Gastrocnemius medialis (tissue), 4 donors: ENCODE measurements at regions not wholly inside any gene's neighbourhood (a gene's known extent, or its start where the extent isn't known, plus 50 kb on each side); places are given as distances from the start of the nearest gene placed in this dataset.

Source experiments
- ATAC-seq, 2 donors: fragments of 150-250 bp; one replicate each; pipeline ENCODE4 v1.9.1; 2016
- DNase-seq, 2 donors: peaks; one replicate each; pipeline ENCODE4 v3.0.0-alpha.2; 2019
- H3K27ac ChIP-seq, 4 donors: fragments of 200-600 bp; sonication (generic); 1 replicate in 1 of 4; 2 replicates in 3 of 4; pipeline ENCODE4 v1.5.1; 2016 to 2018; ENCODE audit warnings: mild to moderate bottlenecking in 2 of 4, moderate library complexity in 1 of 4
- H3K27me3 ChIP-seq, 3 donors: fragments of 200-600 bp; sonication (generic) in 2 of 3; 1 replicate in 1 of 3; 2 replicates in 2 of 3; pipeline versions ENCODE4 v1.5.1 to v1.6.0; 2016 to 2019; ENCODE audit warnings: mild to moderate bottlenecking in 1 of 3, moderate library complexity in 1 of 3
- H3K36me3 ChIP-seq, 2 donors: fragments of 200-600 bp; sonication (generic) in 1 of 2; one replicate each; pipeline ENCODE4 v1.5.1; 2017 to 2018
- H3K4me1 ChIP-seq, 2 donors: fragments of 200-600 bp; sonication (generic) in 1 of 2; one replicate each; pipeline ENCODE4 v1.5.1; 2016 to 2017; ENCODE audit warnings: mild to moderate bottlenecking in 2 of 2
- H3K4me3 ChIP-seq, 4 donors: fragments of 200-600 bp; sonication (generic) in 3 of 4; 1 replicate in 1 of 4; 2 replicates in 3 of 4; pipeline ENCODE4 v1.5.1; 2016 to 2019; ENCODE audit warnings: mild to moderate bottlenecking in 2 of 4
- H3K9me3 ChIP-seq, 3 donors: fragments of 200-600 bp; sonication (generic) in 2 of 3; 1 replicate in 1 of 3; 2 replicates in 2 of 3; pipeline ENCODE4 v1.5.1; 2016 to 2019
- POLR2A ChIP-seq, 2 donors: fragments of 450-650 bp; IDR thresholded peaks; one replicate each; pipeline ENCODE4 v1.6.1; 2017; ENCODE audit warnings: antibody characterized with exemption in 2 of 2, mild to moderate bottlenecking in 2 of 2, moderate library complexity in 2 of 2
- in situ Hi-C, 4 donors: fragments of 200-750 bp; cut with MboI; loops; one replicate each; pipeline versions ENCODE4 v1.15.0 to v1.8.0; 2017; ENCODE audit warnings: low sequenced_read_pairs in 4 of 4
- intact Hi-C: fragments of 100-400 bp; cut with DNase I; formaldehyde crosslinking; loops from one replicate; pipeline ENCODE4 v1.15.1; 2023; ENCODE audit warnings: low total_unique reads
- TF ChIP-seq, protein P1 (sequence below), 5 experiments: fragments of 450-650 bp in 3 of 5; fragments of 200-600 bp in 2 of 5; sonication (generic) in 2 of 5; IDR thresholded peaks in 4 of 5; conservative IDR thresholded peaks in 1 of 5; 1 replicate in 4 of 5; 2 replicates in 1 of 5; pipeline ENCODE4 v1.5.1; 2016 to 2019; ENCODE audit warnings: antibody characterized with exemption in 5 of 5, mild to moderate bottlenecking in 3 of 5, moderate library complexity in 3 of 5

DNA sequence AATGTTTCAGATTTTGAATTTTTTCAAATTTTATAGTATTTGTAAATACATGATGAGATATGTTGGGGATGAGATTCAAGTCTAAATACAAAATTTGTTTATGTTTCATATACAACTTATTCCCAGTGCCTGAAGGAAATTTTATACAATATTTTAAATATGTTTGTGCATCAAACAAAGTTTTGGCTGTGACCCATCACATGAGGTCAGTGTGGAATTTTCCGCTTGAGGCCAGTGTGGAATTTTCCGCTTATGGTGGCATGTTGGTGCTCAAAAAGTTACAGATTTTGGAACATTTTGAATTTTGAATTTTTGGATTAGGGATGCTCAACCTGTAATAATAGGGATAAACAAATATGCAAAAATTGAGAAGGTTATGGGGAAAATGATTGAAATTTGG lies 356.6 kb upstream of the JAG1 start:
- DNase-seq (no peak), ATAC-seq (no peak)
- Histone ChIP-seq H3K4me3 (no peak overlapping the region), H3K4me1 (no peaks in the 10 kb centered on the region), H3K36me3 (no peaks in the 10 kb centered on the region), H3K27ac (no peak overlapping the region), H3K27me3 (no peaks in the 10 kb centered on the region), H3K9me3 (no peaks in the 10 kb centered on the region)
- intact Hi-C loops (no loop called here), in situ Hi-C loops (no loop called here)
- no peak for TF ChIP-seq POLR2A (IDR thresholded peaks at IDR 0.05)
- TF ChIP-seq, protein P1, sequence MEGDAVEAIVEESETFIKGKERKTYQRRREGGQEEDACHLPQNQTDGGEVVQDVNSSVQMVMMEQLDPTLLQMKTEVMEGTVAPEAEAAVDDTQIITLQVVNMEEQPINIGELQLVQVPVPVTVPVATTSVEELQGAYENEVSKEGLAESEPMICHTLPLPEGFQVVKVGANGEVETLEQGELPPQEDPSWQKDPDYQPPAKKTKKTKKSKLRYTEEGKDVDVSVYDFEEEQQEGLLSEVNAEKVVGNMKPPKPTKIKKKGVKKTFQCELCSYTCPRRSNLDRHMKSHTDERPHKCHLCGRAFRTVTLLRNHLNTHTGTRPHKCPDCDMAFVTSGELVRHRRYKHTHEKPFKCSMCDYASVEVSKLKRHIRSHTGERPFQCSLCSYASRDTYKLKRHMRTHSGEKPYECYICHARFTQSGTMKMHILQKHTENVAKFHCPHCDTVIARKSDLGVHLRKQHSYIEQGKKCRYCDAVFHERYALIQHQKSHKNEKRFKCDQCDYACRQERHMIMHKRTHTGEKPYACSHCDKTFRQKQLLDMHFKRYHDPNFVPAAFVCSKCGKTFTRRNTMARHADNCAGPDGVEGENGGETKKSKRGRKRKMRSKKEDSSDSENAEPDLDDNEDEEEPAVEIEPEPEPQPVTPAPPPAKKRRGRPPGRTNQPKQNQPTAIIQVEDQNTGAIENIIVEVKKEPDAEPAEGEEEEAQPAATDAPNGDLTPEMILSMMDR (IDR thresholded peaks at IDR 0.05 in 4 of 5, conservative IDR thresholded peaks at IDR 0.05 in 1 of 5) = no peak

DNA sequence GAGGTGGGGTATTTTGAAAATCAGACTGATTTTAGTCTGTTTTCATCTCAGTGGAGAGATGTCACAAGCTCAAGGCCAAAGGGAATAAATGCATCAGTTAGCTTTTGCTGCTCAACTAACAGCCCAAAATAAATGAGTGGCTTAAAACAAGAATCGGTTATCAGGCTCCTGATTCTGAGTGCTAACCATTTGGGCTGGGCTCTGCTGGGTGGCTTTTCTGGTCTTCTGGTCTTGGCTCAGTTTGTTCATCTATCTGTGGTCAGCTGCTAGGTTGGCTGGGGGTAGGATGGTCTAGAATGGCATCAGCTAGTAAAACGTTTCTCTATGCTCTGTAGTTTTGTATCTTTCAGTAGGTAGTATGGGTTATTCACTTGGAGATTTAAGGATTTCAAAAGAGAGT lies 357.5 kb upstream of the JAG1 start:
- no peaks in the 10 kb centered on the region for H3K36me3 ChIP-seq
- no peaks in the 10 kb centered on the region for H3K4me1 ChIP-seq
- DNase-seq = no peak
- intact Hi-C loops (no loop called here), in situ Hi-C loops (no loop called here)
- no peak for TF ChIP-seq POLR2A (IDR thresholded peaks at IDR 0.05)
- TF ChIP-seq, protein P1 (IDR thresholded peaks at IDR 0.05 in 4 of 5, conservative IDR thresholded peaks at IDR 0.05 in 1 of 5) = no peak
- H3K4me3 ChIP-seq = no peak overlapping the region
- ATAC-seq = no peak
- no peaks in the 10 kb centered on the region for H3K9me3 ChIP-seq
- H3K27me3 ChIP-seq = no peaks in the 10 kb centered on the region
- no peak overlapping the region for H3K27ac ChIP-seq

DNA sequence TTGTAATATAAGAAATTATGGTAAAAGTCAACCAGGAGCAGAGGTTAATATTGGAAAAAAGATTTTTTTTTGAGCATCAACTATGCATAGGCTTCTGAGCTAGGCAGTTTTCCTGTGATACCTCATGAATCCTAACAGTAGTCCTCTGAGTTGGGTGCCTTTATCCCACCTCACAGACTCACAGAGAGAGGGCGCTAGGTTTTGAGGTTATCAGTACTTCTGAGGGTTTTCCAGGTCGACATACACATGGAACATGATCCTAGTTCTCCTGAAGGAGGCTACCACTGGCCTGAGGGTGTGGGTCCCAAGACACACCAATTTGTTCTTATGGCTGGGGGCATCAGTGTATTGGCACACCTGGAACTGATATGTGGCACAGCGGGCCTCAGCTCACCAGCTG lies 358.8 kb upstream of the JAG1 start:
- Histone ChIP-seq H3K27ac (no peak overlapping the region), H3K27me3 (no peaks in the 10 kb centered on the region), H3K36me3 (no peaks in the 10 kb centered on the region), H3K9me3 (no peaks in the 10 kb centered on the region), H3K4me1 (no peaks in the 10 kb centered on the region), H3K4me3 (no peak overlapping the region)
- ATAC-seq (no peak), DNase-seq (no peak)
- intact Hi-C loops (no loop called here), in situ Hi-C loops (no loop called here)
- no peak for TF ChIP-seq POLR2A (IDR thresholded peaks at IDR 0.05)
- TF ChIP-seq, protein P1 (IDR thresholded peaks at IDR 0.05 in 4 of 5, conservative IDR thresholded peaks at IDR 0.05 in 1 of 5) = no peak

DNA sequence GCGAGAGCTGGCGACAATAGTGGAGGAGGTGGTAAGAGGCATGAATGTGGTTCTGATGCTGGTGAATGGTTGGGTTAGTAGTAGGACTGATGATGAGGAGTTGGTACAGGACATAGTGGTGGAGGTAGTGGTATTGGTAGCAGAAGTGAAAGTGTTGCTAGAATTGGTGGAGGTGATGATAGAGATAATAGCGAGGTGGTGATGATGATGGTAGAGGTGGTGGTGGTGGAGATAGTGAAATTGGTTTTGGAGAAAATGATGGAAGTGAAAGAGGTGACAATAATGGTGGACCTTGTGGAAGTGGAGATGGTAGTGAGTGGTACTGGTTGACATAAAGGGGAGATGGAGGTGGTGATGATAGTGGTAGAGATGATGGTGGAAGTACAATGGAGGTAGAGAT lies 360.2 kb upstream of the JAG1 start:
- DNase-seq = no peak
- ATAC-seq = no peak
- no peak for TF ChIP-seq POLR2A (IDR thresholded peaks at IDR 0.05)
- H3K36me3 ChIP-seq = no peaks in the 10 kb centered on the region
- intact Hi-C loops = no loop called here
- H3K27me3 ChIP-seq = no peaks in the 10 kb centered on the region
- H3K9me3 ChIP-seq = no peaks in the 10 kb centered on the region
- in situ Hi-C loops = no loop called here
- no peaks in the 10 kb centered on the region for H3K4me1 ChIP-seq
- no peak overlapping the region for H3K27ac ChIP-seq
- no peak overlapping the region for H3K4me3 ChIP-seq

DNA sequence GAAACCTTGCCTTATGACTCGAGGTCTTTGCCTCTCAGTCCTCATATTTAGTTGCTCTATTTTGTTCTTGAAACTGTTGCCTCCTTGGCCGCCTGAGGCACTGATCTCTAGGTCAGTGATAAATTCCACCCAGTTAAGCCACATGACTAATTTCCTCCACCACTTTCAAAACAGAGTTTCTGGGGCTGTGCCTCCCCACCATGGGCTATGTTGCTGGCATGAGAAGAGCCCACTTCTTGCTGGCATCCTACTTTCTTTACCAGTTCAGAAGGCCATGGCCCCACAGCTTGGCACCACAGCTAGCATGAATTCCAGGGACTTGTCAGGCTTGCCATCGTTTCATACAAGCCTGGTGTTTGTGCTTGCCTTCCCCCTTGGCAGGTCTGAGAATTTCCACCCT lies 361.4 kb upstream of the JAG1 start:
- Histone ChIP-seq H3K27ac (no peak overlapping the region), H3K4me1 (no peaks in the 10 kb centered on the region), H3K36me3 (no peaks in the 10 kb centered on the region), H3K27me3 (no peaks in the 10 kb centered on the region), H3K4me3 (no peak overlapping the region), H3K9me3 (no peaks in the 10 kb centered on the region)
- intact Hi-C loops (no loop called here), in situ Hi-C loops (no loop called here)
- ATAC-seq (no peak), DNase-seq (no peak)
- TF ChIP-seq, protein P1 (IDR thresholded peaks at IDR 0.05 in 4 of 5, conservative IDR thresholded peaks at IDR 0.05 in 1 of 5) = no peak
